ENCODE measurements at regions not wholly inside any gene's neighbourhood (a gene's known extent, or its start where the extent isn't known, plus 50 kb on each side); places are given as distances from the start of the nearest gene placed in this dataset.
"Not testable (repeated sequence)": the region's sequence is repeated elsewhere in the genome, so short reads cannot be mapped to it uniquely, and the experiment has no call there.

DNA sequence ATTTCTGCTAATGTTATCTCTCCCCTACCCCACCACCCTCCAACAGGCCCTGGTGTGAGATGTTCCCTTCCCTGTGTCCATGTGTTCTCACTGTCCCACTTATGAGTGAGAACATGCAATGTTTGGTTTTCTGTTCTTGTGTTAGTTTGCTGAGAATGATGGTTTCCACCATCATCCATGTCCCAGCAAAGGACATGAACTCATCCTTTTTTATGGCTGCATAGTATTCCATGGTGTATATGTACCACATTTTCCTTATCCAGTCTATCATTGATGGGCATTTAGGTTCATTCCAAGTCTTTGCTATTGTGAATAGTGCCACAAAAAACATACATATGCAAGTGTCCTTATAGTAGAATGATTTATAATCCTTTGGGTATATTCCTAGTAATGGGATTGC lies 104.5 kb downstream of the ZNF33B start:
- DNase-seq (ENCODE audit: insufficient read length, low spot score); FAIRE-seq: not testable (repeated sequence)

DNA sequence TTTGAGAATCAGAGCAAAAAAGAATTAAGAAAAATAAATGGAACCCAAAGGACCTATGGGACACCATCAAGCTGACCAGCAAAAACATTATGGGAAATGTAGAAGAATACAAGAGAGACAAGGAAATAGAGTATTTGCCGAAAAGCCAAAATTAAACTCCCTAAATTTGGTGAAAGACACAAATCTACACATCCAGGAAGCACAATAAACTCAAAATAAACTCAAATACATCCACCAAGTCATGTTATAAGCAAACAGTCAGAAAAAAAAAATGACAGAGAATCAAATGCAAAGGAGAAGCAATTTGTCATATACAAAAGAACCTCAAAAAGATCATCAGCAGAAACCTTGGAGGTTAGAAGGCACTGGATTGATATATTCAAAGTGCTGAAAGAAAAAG lies 105.4 kb downstream of the ZNF33B start:
- FAIRE-seq (no peak), DNase-seq (ENCODE audit: insufficient read length, low spot score) (no peak)

DNA sequence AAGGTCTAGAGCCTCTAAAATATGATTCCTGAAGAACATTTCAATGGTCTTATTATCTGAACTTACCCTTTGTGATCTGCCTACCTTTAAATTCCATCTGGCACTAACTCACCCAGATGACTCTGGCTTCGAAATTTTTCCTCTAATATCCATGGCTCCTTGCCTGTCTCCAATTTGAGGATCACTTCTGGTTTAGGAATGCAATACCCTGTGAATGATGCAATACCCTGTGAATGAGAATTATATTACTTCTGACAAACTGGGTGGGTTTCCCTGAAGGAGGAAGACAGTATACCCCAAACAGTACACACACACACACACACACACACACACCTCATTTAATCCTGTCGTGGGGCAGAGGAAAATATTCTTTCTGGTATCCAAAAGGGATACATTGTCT lies 115.3 kb downstream of the ZNF33B start:
- DNase-seq (ENCODE audit: insufficient read length, low spot score) (no peak), FAIRE-seq (no peak)

DNA sequence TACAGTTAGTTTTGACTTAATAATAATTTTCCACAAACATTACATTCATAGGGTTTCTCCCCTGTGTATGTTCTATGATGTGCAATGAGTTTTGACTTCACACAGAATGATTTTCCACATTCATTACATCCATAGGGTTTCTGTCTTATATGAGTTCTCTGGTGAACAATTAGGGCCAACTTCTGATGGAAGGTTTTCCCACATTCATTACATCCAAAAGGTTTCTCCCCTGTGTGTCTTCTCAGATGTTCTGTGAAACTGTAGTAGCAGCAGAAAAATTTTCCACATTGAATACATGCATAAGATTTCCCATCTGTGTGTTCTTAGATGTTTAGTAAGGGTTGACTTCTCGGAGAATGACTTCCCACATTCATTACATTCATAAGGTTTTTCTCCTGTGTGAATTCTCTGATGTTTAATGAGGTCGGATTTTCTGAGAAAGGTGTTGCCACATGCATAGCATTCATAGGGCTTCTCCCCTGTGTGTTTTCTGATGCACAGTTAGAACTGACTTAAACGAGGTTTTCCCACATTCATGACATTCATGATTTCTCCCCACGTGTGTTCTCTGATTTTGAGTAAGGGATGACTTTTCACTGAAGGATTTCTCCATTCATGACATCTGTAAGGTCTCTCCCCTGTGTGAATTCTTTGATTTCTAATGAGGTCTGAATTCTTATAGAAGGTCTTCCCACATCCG lies 118.5 kb downstream of the ZNF33B start:
- DNase-seq (ENCODE audit: insufficient read length, low spot score) (no peak), FAIRE-seq (no peak)

DNA sequence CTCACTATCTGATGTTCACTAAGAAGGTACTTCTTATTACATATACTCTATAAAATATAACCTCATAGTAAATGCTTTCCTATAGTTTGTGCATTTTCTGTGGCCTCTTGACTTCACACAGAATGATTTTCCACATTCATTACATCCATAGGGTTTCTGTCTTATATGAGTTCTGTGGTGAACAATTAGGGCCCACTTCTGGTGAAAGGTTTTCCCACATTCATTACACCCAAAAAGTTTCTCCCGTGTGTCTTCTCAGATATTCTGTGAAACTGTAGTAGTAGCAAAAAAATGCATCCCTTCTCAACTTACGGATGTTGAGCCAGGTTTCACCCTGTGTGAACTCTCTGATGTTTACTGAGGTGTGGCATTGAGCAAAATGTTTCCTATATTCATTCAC lies 119.3 kb downstream of the ZNF33B start:
- FAIRE-seq (no peak), DNase-seq (ENCODE audit: insufficient read length, low spot score) (no peak)

DNA sequence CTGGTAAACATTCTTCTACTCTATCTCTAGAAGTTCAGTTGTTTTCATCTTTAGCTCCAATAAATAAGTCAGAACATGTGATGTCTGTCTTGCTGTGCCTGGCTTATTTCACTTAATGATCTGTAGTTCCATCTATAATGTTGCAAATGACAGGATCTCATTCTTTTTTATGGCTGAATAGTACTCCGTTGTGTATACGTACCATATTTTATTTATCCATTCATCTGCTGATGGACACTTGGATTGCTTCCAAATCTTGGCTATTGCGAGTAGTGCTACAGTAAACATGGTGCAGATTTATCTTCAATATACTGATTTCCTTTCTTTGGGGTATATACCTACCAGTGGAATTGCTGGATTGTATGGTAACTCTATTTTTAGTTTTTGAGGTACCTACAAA lies 124.4 kb downstream of the ZNF33B start:
- no peak for FAIRE-seq
- DNase-seq (ENCODE audit: insufficient read length, low spot score), result no peak

DNA sequence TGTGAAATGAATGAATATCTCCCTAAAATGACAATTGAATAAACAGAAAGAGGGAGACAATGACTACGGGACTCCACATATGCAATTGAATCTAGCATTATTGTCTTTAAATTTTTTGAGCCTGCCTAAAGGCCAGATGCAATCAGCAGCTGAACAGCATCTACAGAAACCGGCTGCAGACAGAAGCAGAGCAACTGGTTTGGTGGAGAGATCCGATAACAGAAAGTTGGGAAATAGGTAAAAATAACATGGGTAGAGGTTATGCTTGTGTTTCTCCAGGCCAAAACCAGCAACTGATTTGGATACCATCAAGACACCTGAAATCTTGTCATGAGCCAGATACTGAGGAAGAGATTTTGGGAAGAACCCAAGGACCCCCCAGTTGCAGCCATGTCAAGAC lies 146.6 kb downstream of the ZNF33B start:
- FAIRE-seq (no peak), DNase-seq (ENCODE audit: insufficient read length, low spot score) (no peak)

DNA sequence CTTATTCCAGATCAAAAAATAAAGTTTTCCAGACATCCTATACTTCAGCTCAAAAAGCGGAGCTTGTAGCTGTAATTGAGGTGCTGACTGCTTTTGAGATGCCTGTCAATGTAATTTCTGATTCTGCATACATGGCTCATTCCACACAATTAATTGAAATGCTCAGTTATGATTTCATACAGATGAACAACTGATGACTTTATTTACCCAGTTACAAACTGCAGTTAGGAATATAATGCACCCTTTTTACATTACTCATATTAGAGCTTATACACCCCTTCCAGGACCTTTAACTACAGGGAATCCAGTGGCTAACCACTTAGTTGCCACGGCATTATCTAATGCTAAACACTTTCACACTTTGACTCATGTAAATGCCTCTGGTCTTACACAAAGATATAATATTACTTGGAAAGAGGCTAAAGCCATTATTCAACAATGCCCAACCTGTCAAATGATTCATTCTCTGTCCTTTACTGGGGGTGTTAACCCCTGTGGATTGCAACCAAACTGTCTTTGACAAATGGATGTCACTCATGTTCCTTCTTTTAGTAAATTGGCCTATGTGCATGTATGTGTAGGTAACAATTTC lies 147.3 kb downstream of the ZNF33B start:
- FAIRE-seq (no peak), DNase-seq (ENCODE audit: insufficient read length, low spot score) (no peak)

DNA sequence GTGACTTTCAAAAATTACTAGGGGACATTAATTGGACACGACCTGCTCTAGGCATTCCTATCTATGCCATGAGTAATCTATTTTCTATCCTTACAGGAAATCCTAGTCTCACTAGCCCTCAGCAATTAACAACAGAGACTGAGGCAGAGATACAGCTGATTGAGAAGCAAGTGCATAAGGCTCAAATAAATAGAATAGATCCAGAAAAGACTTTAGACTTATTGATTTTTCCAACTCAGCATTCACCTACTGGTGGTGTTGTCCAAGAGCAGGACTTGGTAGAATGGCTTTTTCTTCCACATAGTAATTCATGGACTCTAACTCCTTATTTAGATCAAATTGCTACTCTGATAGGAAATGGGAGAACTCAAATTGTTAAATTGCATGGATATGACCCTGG lies 148.0 kb downstream of the ZNF33B start:
- DNase-seq (ENCODE audit: insufficient read length, low spot score) (no peak), FAIRE-seq (no peak)

DNA sequence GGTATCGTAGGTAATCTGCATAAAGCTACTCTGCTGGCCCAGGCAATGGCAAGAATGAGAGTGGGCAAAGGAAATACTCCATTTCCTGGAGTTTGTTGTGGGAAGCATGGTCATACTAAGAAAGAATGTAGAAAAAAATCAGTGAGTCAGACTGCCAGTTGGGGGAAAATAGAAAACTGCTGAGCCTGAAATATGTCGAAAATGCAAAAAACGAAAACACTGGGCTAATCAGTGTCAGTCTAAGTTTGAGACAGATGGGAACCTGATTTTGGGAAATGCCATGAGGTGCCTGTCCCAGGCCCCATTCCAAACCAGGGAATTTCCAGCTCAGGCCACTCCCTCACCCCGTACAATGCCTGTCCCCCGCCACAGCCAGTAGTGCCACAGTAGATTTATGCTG lies 150.0 kb downstream of the ZNF33B start:
- DNase-seq (ENCODE audit: insufficient read length, low spot score) (peak; percentile 32), FAIRE-seq (peak; percentile 80)

DNA sequence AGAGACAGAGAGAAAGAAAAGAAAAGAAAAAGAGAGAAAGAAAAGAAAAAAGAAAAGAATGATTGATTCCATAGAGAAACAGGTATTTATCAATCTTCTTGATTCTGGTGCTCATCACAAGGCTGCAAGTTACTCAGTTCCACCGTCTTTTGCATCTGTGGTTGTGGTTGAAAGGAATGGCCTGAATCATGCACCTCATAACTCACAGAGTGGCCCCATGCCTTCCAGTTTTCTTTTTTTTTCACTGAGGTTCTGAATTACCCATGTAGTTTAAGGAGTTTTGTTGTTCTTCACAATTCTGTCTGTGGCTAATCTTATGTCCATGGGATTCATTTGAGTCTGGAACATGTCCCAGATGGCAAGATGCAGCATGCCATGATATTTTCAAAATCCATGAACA lies 156.0 kb downstream of the ZNF33B start:
- DNase-seq (ENCODE audit: insufficient read length, low spot score) (no peak), FAIRE-seq (peak; percentile 52)

DNA sequence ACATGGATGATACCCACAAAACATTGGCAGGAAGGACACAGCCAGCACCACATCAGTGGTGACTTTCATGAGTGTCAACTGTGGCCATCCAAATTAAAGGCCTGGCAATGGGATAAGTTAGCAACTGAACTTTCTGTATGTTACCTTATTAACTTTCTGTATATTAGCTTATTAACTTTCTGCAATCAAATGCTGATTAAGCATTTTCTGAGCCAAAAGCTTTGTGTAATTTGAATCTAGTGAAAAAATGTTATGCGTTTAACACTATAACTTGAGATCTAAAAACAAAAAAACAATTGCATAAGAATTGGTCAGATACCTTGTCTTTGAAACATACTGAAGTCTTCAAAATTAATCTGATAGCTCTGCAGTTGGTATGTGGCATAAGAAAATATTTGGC lies 159.3 kb downstream of the ZNF33B start:
- FAIRE-seq, result no peak

DNA sequence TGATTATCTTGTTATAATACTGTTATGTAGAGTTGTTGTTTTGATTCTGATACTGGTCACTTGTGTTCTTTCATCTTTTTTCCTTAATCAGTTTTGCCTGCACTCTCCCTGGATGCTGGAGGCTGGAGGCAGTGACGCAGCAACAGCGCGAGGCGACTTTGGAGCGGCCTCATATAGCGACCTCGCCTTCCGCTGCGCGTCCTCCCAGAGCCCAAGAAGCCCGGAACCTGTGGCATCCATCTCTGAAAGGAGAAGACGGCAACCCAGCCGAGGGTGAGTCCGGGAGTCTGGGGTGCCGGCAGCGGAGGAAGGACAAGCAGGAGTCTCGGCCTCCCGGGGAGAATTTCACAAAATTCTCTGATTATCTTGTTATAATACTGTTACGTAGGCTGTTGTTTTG lies 161.2 kb downstream of the ZNF33B start:
- DNase-seq (ENCODE audit: insufficient read length, low spot score), result no peak
- no peak for FAIRE-seq

More for the DNA sequence above, 159.3 kb downstream of the ZNF33B start:
- DNase-seq (ENCODE audit: insufficient read length, low spot score), result no peak

DNA sequence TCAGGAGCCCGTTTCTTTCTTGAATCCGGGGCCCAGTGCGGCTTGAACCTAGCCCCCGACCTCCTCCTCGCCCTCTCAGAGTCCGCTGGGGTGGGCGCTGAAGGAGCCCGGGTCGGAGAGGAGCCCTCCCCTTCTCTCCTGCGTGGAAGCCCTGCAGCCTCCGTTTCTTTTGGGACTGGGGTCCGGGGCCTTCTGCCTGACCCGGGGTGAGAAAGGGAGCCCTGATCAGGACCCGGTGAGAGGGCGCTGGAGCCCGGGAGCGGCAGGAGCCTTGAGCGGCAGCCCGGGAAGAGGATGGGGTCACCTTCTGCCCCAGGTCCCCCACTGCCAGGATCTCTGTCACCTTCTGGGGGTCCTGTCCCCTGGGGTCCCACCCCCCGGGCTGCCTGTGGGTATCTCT lies 162.3 kb downstream of the ZNF33B start:
- DNase-seq (ENCODE audit: insufficient read length, low spot score) (no peak), FAIRE-seq (no peak)

DNA sequence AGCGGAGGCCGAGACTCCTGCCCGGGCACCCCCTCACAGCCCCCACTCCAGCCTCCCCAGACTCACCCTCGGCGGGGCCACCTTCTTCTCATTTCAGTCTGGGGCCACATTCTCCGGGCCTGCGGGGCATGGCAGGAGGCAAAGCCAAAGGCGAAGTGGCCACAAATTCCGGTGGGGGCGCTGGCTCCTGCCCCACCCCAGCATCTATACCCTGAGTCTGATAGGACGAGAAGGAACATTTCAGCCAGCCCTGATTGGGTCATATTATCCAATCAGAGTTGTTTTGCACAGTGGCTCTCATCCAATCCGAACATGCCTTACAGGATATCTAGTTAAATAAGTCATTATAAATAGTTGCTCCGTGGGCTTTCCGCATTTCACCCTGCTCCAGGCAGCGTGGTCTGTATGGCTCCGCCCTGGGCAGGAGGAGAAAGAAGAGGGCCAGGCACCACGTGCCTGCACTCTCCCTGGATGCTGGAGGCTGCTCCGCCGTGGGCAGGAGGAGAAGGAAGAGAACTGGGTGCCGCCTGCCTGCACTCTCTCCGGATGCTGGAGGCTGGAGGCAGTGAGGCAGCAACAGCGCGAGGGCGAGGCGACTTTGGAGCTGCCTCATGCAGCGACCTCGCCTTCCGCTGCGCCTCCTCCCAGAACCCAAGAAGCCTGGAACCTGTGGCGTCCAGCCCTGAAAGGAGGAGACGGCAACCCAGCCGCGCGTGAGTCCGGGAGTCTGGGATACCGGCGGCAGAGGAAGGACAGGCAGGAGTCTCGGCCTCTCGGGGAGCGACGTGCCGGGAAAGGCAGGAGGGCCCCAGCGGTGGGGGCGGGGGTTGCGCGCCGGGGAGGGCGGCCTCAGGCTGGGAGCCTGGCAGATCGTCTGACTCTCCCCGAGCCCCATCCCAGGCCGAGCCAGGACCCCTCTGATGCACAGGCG lies 162.9 kb downstream of the ZNF33B start:
- FAIRE-seq (peak; percentile 92), DNase-seq (ENCODE audit: insufficient read length, low spot score) (peak; percentile 64)

DNA sequence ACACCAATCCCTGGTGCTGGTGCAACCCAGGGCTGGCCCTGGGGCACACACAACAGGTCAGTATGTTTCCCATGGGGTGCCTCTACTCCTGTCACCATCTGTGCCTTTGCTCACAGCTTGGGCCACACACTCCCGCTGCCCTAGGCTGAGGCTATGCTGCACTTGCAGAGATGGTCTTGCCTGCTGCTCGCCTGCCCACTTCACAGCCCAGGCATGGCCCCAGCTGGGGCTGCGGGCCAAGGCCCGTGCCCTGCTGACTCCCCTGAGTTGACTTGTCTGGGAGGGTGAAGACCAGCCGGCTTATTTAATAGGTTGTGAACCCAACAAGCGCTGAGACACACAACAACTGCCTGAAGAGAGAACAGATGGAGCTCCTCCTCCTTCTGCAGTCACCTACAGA lies 184.1 kb downstream of the ZNF33B start:
- FAIRE-seq, result no peak

DNA sequence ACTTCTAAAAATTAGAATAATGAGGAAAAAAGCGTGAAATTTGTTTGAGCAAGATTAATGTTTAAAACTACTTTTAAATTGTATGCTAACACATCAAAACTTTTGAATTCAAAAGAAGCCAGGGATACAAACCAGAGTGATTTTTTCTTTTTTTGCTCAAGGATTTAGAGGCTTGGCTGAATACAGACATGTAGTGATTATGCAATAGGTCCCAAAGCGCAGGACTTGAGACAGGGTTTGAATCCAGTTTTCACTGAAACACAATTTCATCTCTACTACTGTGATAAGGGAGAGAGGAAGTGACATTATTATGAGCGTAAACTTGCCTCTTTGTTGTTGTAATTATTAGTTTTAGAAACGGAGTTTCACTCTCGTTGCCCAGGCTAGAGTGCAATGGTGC lies 207.3 kb downstream of the ZNF33B start:
- DNase-seq (ENCODE audit: insufficient read length, low spot score) (no peak), FAIRE-seq (no peak)

More for the DNA sequence above, 184.1 kb downstream of the ZNF33B start:
- DNase-seq (ENCODE audit: insufficient read length, low spot score), result no peak

DNA sequence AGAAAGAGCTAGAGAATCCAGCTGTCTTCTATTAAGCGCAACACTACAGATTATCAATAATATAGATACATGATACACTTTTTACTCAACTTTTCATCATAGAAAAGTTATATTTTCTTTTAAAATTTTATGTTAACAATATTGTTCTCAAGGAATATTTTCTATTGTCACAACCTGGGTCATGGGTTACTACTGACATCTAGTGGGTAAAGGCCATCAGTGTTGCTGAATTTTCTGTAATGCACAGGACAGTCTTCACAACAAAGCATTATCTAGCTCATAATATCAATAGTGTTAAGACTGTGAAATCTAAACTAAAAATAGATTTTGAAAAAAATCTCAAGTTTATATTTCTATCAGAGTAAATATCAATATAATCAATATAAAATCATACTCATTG lies 209.8 kb downstream of the ZNF33B start:
- DNase-seq (ENCODE audit: insufficient read length, low spot score), result no peak
- no peak for FAIRE-seq

DNA sequence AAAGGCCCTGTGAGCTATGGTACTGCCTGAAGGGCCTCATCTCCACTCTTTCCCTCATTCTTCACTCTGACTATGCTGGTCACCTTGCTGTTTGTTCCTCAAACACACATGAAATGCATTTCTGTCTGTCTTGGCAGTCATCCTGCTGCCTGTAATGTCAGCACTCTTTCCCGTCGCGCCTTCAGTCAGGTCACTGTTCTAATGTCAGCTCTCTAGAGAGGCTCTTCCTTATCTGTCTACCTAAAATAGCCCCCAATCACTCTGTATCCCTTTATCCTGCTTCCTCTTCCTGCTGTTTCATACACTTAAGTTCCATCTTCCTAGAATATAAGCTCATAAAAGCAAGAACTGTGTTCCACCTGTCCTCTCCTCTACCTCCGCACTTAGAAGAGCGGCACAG lies 215.5 kb downstream of the ZNF33B start:
- DNase-seq (ENCODE audit: insufficient read length, low spot score) (no peak), FAIRE-seq (no peak)

DNA sequence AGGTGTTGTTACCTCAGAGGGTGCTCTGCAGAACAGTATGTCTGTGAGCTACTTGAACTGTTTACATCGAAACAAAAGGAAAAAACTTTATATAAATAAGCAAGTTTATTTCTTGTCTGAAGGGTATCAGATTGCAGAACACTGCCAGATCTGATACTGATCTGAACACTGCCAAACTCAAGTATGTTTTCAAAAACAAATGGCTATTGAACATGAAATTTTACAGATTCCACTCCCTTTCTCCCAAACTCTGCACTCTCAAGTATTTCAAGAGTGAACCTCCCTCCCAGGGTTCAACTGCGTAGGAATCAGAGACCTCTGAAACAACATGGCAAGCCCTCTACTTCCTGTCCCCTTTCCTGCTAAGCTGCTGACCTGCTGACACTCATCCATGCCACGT lies 216.6 kb downstream of the ZNF33B start:
- DNase-seq (ENCODE audit: insufficient read length, low spot score) (no peak), FAIRE-seq (no peak)

DNA sequence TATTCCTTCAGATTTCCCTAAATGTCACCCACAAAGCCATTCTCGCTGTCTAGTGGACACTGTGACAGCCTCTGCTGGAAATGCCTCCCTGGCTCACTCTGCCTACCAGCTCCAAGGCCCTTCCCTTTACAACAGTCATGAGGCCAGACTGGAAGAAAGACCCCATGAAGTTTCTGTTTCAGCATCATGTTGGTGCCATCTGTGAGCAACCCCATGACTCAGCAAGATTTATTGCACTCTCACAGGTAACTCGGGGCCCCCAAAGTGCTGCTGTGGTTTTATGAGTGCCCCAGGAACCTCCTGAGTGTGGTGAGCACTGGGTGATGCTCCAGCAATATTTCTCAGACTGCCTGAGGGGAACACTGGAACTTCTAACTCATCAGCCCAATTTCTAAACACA lies 218.6 kb downstream of the ZNF33B start:
- no peak for DNase-seq (ENCODE audit: insufficient read length, low spot score)
- peak; percentile 16 for FAIRE-seq

All from HTR-8/SVneo (cell line).